ENCODE measurements at regions not wholly inside any gene's neighbourhood (a gene's known extent, or its start where the extent isn't known, plus 50 kb on each side); places are given as distances from the start of the nearest gene placed in this dataset.

GRCh38 chr4:160810941-160811340 is 1352.9 kb downstream of the FSTL5 start:
- H3K9me3 ChIP-seq (ENCODE audit: low read length) = no peaks in the 10 kb centered on the region
- H3K36me3 Mint-ChIP-seq = no peaks in the 10 kb centered on the region
- no peaks in the 10 kb centered on the region for H3K4me1 Mint-ChIP-seq
- H3K4me3 ChIP-seq (ENCODE audit: low read length) = no peak overlapping the region
- no peak for DNase-seq
- no peaks in the 10 kb centered on the region for H3K27me3 ChIP-seq (ENCODE audit: insufficient read depth, low read length, poor library complexity, severe bottlenecking)
- no peaks in the 10 kb centered on the region for H3K36me3 ChIP-seq (ENCODE audit: insufficient read depth, low read length)
- no peaks in the 10 kb centered on the region for H3K27me3 Mint-ChIP-seq
- ChIA-PET POLR2A (no interaction called here), CTCF (no interaction called here)
- peaks cover 2 to 27% (median 5%) of the 10 kb centered on the region in 5 donors for H3K9me3 Mint-ChIP-seq
- H3K4me1 ChIP-seq (ENCODE audit: insufficient read depth, low read length) = no peaks in the 10 kb centered on the region
- no peak overlapping the region for H3K4me3 Mint-ChIP-seq
- no peak overlapping the region for H3K27ac ChIP-seq (ENCODE audit: low read depth, low read length)
- H3K27ac Mint-ChIP-seq = no peak overlapping the region

- Histone ChIP-seq H3K9me3 (ENCODE audit: low read length) (no peaks in the 10 kb centered on the region), H3K27me3 (ENCODE audit: insufficient read depth, low read length, poor library complexity, severe bottlenecking) (no peaks in the 10 kb centered on the region), H3K36me3 (ENCODE audit: insufficient read depth, low read length) (no peaks in the 10 kb centered on the region), H3K27ac (ENCODE audit: low read depth, low read length) (no peak overlapping the region), H3K4me1 (ENCODE audit: insufficient read depth, low read length) (no peaks in the 10 kb centered on the region), H3K4me3 (ENCODE audit: low read length) (no peak overlapping the region)
- no peak overlapping the region for H3K4me3 Mint-ChIP-seq
- H3K36me3 Mint-ChIP-seq = no peaks in the 10 kb centered on the region
- no peaks in the 10 kb centered on the region for H3K4me1 Mint-ChIP-seq
- no peak overlapping the region for H3K27ac Mint-ChIP-seq
- ChIA-PET CTCF (no interaction called here), POLR2A (no interaction called here)
- H3K27me3 Mint-ChIP-seq = no peaks in the 10 kb centered on the region
- peaks cover 2 to 27% (median 4%) of the 10 kb centered on the region in 5 donors for H3K9me3 Mint-ChIP-seq
- DNase-seq = no peak
Measured at GRCh38 chr4:160811956-160812355, 1351.8 kb downstream of the FSTL5 start.

DNA sequence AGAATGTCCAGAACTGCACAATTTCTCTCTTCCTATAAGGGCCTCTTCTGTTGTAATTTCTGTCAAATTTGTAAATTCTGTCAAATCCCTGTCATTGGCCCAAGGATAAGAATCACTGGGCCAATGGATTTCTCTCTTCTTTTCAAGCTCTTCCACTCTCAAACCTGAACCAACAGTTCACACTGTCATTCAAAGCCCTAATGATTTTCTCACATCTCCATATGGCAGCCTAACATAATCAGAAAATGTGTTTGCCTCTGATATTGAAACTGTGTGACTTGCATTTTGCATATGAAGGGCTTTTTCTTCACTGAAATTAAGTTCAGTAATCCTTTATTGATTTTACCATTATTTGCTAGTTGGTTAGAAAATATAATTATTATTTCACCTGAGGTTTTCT is 1349.1 kb downstream of the FSTL5 start:
- Mint-ChIP-seq H3K4me3 (no peak overlapping the region), H3K9me3 (peaks cover 0 to 23% (median 2%) of the 10 kb centered on the region in 5 donors), H3K4me1 (no peaks in the 10 kb centered on the region), H3K27ac (no peak overlapping the region), H3K27me3 (no peaks in the 10 kb centered on the region), H3K36me3 (no peaks in the 10 kb centered on the region)
- ChIA-PET POLR2A (no interaction called here), CTCF (no interaction called here)
- no peaks in the 10 kb centered on the region for H3K4me1 ChIP-seq (ENCODE audit: insufficient read depth, low read length)
- no peaks in the 10 kb centered on the region for H3K36me3 ChIP-seq (ENCODE audit: insufficient read depth, low read length)
- H3K27ac ChIP-seq (ENCODE audit: low read depth, low read length) = no peak overlapping the region
- H3K4me3 ChIP-seq (ENCODE audit: low read length) = no peak overlapping the region
- no peaks in the 10 kb centered on the region for H3K9me3 ChIP-seq (ENCODE audit: low read length)
- no peak for DNase-seq
- H3K27me3 ChIP-seq (ENCODE audit: insufficient read depth, low read length, poor library complexity, severe bottlenecking) = no peaks in the 10 kb centered on the region

DNA sequence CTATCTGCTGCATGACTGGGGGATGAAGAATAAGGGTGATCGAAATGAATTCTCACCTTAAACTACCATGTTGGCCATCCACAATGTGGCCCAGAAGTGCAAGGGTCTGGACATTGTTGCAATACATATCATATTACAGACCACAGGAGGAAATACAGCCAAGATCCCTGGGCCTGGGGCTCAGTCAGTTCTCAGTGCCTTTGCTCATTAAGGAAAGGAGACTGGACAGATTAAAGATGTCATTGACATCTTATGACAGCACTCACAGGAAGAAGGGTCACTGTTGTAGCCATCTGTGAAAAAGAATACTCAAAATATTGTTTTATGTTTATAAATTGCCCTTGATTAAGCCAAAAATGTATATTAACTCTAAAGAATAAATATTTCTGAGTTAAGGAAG is 1345.2 kb downstream of the FSTL5 start:
- ChIA-PET POLR2A (no interaction called here), CTCF (no interaction called here)
- no peak overlapping the region for H3K27ac ChIP-seq (ENCODE audit: low read depth, low read length)
- no peaks in the 10 kb centered on the region for H3K4me1 ChIP-seq (ENCODE audit: insufficient read depth, low read length)
- DNase-seq = no peak
- Mint-ChIP-seq H3K36me3 (no peaks in the 10 kb centered on the region), H3K27ac (no peak overlapping the region), H3K4me3 (no peak overlapping the region), H3K27me3 (no peaks in the 10 kb centered on the region), H3K4me1 (no peaks in the 10 kb centered on the region), H3K9me3 (peaks cover 0 to 10% (median 3%) of the 10 kb centered on the region in 5 donors)
- no peaks in the 10 kb centered on the region for H3K36me3 ChIP-seq (ENCODE audit: insufficient read depth, low read length)
- H3K27me3 ChIP-seq (ENCODE audit: insufficient read depth, low read length, poor library complexity, severe bottlenecking) = no peaks in the 10 kb centered on the region
- H3K4me3 ChIP-seq (ENCODE audit: low read length) = no peak overlapping the region
- H3K9me3 ChIP-seq (ENCODE audit: low read length) = no peaks in the 10 kb centered on the region

DNA sequence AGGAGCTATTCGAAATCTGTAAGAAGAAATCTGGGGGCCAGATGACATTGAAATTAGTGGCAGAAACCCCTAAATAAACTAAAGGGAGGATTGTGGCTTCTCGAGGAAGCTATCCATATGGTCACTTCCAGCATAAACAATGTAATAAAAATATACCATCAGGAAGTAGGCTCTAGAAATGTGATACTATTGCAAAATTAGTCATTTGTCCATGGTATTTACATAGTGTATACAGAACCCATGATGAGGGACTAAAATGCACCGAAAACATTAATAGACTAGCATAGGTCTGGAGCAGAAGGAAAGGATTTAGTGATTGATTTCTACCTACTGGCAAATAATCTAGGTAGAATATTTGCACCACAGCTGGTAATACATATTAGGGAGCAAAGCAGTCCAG is 1344.0 kb downstream of the FSTL5 start:
- H3K4me1 ChIP-seq (ENCODE audit: insufficient read depth, low read length) = no peaks in the 10 kb centered on the region
- Mint-ChIP-seq H3K27me3 (no peaks in the 10 kb centered on the region), H3K4me1 (no peaks in the 10 kb centered on the region), H3K27ac (no peak overlapping the region), H3K9me3 (peaks cover 0 to 10% (median 4%) of the 10 kb centered on the region in 5 donors), H3K4me3 (no peak overlapping the region), H3K36me3 (no peaks in the 10 kb centered on the region)
- H3K27ac ChIP-seq (ENCODE audit: low read depth, low read length) = no peak overlapping the region
- CTCF ChIA-PET = no interaction called here
- DNase-seq = no peak
- no peaks in the 10 kb centered on the region for H3K27me3 ChIP-seq (ENCODE audit: insufficient read depth, low read length, poor library complexity, severe bottlenecking)
- no peaks in the 10 kb centered on the region for H3K36me3 ChIP-seq (ENCODE audit: insufficient read depth, low read length)
- no peaks in the 10 kb centered on the region for H3K9me3 ChIP-seq (ENCODE audit: low read length)
- no peak overlapping the region for H3K4me3 ChIP-seq (ENCODE audit: low read length)
- POLR2A ChIA-PET = no interaction called here

GRCh38 chr4:160824481-160824880 is 1339.3 kb downstream of the FSTL5 start:
- Histone ChIP-seq H3K9me3 (ENCODE audit: low read length) (no peaks in the 10 kb centered on the region), H3K36me3 (ENCODE audit: insufficient read depth, low read length) (no peaks in the 10 kb centered on the region), H3K27ac (ENCODE audit: low read depth, low read length) (no peak overlapping the region), H3K4me1 (ENCODE audit: insufficient read depth, low read length) (no peaks in the 10 kb centered on the region), H3K4me3 (ENCODE audit: low read length) (no peak overlapping the region), H3K27me3 (ENCODE audit: insufficient read depth, low read length, poor library complexity, severe bottlenecking) (no peaks in the 10 kb centered on the region)
- Mint-ChIP-seq H3K27ac (no peak overlapping the region), H3K36me3 (no peaks in the 10 kb centered on the region), H3K4me1 (no peaks in the 10 kb centered on the region), H3K27me3 (no peaks in the 10 kb centered on the region), H3K9me3 (peaks cover 2 to 22% (median 12%) of the 10 kb centered on the region in 5 donors), H3K4me3 (no peak overlapping the region)
- CTCF ChIA-PET = no interaction called here
- no peak for DNase-seq
- POLR2A ChIA-PET = no interaction called here

- Mint-ChIP-seq H3K9me3 (peaks cover 2 to 27% (median 12%) of the 10 kb centered on the region in 5 donors), H3K4me1 (no peaks in the 10 kb centered on the region), H3K36me3 (no peaks in the 10 kb centered on the region), H3K27me3 (no peaks in the 10 kb centered on the region), H3K27ac (no peak overlapping the region), H3K4me3 (no peak overlapping the region)
- DNase-seq = no peak
- H3K27ac ChIP-seq (ENCODE audit: low read depth, low read length) = no peak overlapping the region
- ChIA-PET CTCF (no interaction called here), POLR2A (no interaction called here)
- H3K4me1 ChIP-seq (ENCODE audit: insufficient read depth, low read length) = no peaks in the 10 kb centered on the region
- no peaks in the 10 kb centered on the region for H3K27me3 ChIP-seq (ENCODE audit: insufficient read depth, low read length, poor library complexity, severe bottlenecking)
- no peak overlapping the region for H3K4me3 ChIP-seq (ENCODE audit: low read length)
- no peaks in the 10 kb centered on the region for H3K9me3 ChIP-seq (ENCODE audit: low read length)
- no peaks in the 10 kb centered on the region for H3K36me3 ChIP-seq (ENCODE audit: insufficient read depth, low read length)
Measured at GRCh38 chr4:160825644-160826338, 1338.0 kb downstream of the FSTL5 start.

DNA sequence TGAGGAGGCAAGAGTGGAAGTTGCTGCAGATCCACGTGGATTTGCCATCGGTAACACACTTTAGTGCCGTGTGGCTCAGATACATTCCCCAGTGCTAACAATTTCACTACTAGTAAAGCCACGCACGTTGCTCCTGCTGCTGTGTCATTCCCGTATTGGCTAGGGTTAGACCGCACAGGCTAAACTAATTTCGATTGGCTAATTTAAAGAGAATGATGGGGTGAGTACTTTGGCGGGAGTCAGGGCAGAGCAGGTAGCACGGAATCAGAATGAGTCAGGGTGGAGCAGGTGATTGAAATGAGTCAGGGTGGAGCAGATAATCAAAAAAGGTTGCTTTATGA is 1337.5 kb downstream of the FSTL5 start:
- Histone ChIP-seq H3K9me3 (ENCODE audit: low read length) (no peaks in the 10 kb centered on the region), H3K27me3 (ENCODE audit: insufficient read depth, low read length, poor library complexity, severe bottlenecking) (no peaks in the 10 kb centered on the region), H3K4me3 (ENCODE audit: low read length) (no peak overlapping the region), H3K4me1 (ENCODE audit: insufficient read depth, low read length) (no peaks in the 10 kb centered on the region), H3K27ac (ENCODE audit: low read depth, low read length) (no peak overlapping the region), H3K36me3 (ENCODE audit: insufficient read depth, low read length) (no peaks in the 10 kb centered on the region)
- Mint-ChIP-seq H3K9me3 (peaks cover 2 to 27% (median 12%) of the 10 kb centered on the region in 5 donors), H3K27me3 (no peaks in the 10 kb centered on the region), H3K36me3 (no peaks in the 10 kb centered on the region), H3K27ac (no peak overlapping the region), H3K4me1 (no peaks in the 10 kb centered on the region), H3K4me3 (no peak overlapping the region)
- ChIA-PET CTCF (no interaction called here), POLR2A (no interaction called here)
- DNase-seq = no peak
